ENCODE measurements at regions not wholly inside any gene's neighbourhood (a gene's known extent, or its start where the extent isn't known, plus 50 kb on each side); places are given as distances from the start of the nearest gene placed in this dataset.

- Histone ChIP-seq H3K4me3 (ENCODE audit: control insufficient read depth in 2 of 3, extremely low read depth in 1 of 3, insufficient read depth in 2 of 3, low read depth in 1 of 3, low read length in 3 of 3) (no peak overlapping the region), H3K9ac (ENCODE audit: control insufficient read depth, extremely low read depth, insufficient read depth, low read length) (no peak overlapping the region), H3K4me2 (ENCODE audit: control insufficient read depth, extremely low read depth, insufficient read depth, low read depth, low read length) (no peak overlapping the region), H4K20me1 (ENCODE audit: control insufficient read depth, extremely low read depth, insufficient read depth, low read length) (no peaks in the 10 kb centered on the region), H3K27me3 (ENCODE audit: control insufficient read depth, extremely low read depth, insufficient read depth, low read length) (peaks cover 4% of the 10 kb centered on the region), H3K9me1 (ENCODE audit: control insufficient read depth, extremely low read depth, insufficient read depth, low read length) (no peaks in the 10 kb centered on the region), H3K36me3 (ENCODE audit: control insufficient read depth in 2 of 2, extremely low read depth in 1 of 2, insufficient read depth in 2 of 2, low read length in 2 of 2) (no peaks in the 10 kb centered on the region), H3K4me1 (ENCODE audit: control insufficient read depth, extremely low read depth, insufficient read depth, low read length) (no peaks in the 10 kb centered on the region), H3K9me3 (ENCODE audit: control insufficient read depth, low read depth, low read length) (peaks cover 2% of the 10 kb centered on the region), H2AFZ (ENCODE audit: control insufficient read depth, low read length) (no peak overlapping the region), H3K79me2 (ENCODE audit: control insufficient read depth, insufficient read depth, low read length) (no peaks in the 10 kb centered on the region), H3K27ac (ENCODE audit: control insufficient read depth, insufficient read depth, low read length) (no peak overlapping the region)
- dilution Hi-C loops (cut with MboI; ENCODE audit: extremely low pct_ligation_motif_present, low sequenced_read_pairs): no loop called here
- TF ChIP-seq CTCF (optimal IDR thresholded peaks at IDR 0.05 in 1 of 3, IDR thresholded peaks at IDR 0.05 in 1 of 3, conservative IDR thresholded peaks at IDR 0.05 in 1 of 3; ENCODE audit: extremely low read depth in 1 of 3, insufficient read depth in 2 of 3, low read length in 3 of 3) (no peak), EZH2 (IDR thresholded peaks at IDR 0.05; ENCODE audit: low read length) (no peak)
- DNase-seq (ENCODE audit: low read depth, low spot score): no peak
- no peak for FAIRE-seq
Observed at GRCh38 chr1:227489572-227489971, 73.8 kb upstream of the ZNF678 start.

DNA sequence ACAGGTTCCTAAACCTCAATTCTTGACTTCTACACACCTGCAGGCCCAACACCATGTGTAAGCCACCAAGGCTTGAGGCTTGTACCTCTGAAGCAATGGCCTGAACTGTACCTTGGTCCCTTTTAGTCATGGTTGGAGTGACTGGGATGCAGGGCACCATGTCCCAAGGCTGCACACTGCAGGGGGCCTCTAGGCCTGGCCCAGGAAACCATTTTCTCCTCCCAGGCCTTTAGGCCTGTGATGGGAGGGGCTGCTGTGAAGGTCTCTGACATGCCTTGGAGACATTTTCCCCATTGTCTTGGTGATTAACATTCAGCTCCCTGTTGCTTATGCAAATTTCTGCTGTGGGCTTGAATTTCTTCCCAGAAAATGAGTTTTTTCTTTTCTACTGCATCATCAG, 75.8 kb upstream of the ZNF678 start:
- Histone ChIP-seq H3K4me3 (ENCODE audit: control insufficient read depth in 2 of 3, extremely low read depth in 1 of 3, insufficient read depth in 2 of 3, low read depth in 1 of 3, low read length in 3 of 3) (no peak overlapping the region), H3K9ac (ENCODE audit: control insufficient read depth, extremely low read depth, insufficient read depth, low read length) (no peak overlapping the region), H3K9me3 (ENCODE audit: control insufficient read depth, low read depth, low read length) (peaks cover 2% of the 10 kb centered on the region), H3K4me2 (ENCODE audit: control insufficient read depth, extremely low read depth, insufficient read depth, low read depth, low read length) (no peak overlapping the region), H3K27me3 (ENCODE audit: control insufficient read depth, extremely low read depth, insufficient read depth, low read length) (peaks cover 4% of the 10 kb centered on the region), H4K20me1 (ENCODE audit: control insufficient read depth, extremely low read depth, insufficient read depth, low read length) (no peaks in the 10 kb centered on the region), H3K79me2 (ENCODE audit: control insufficient read depth, insufficient read depth, low read length) (no peaks in the 10 kb centered on the region), H3K4me1 (ENCODE audit: control insufficient read depth, extremely low read depth, insufficient read depth, low read length) (no peaks in the 10 kb centered on the region), H3K9me1 (ENCODE audit: control insufficient read depth, extremely low read depth, insufficient read depth, low read length) (no peaks in the 10 kb centered on the region), H3K27ac (ENCODE audit: control insufficient read depth, insufficient read depth, low read length) (no peak overlapping the region), H3K36me3 (ENCODE audit: control insufficient read depth in 2 of 2, extremely low read depth in 1 of 2, insufficient read depth in 2 of 2, low read length in 2 of 2) (no peaks in the 10 kb centered on the region), H2AFZ (ENCODE audit: control insufficient read depth, low read length) (no peak overlapping the region)
- dilution Hi-C loops (cut with MboI; ENCODE audit: extremely low pct_ligation_motif_present, low sequenced_read_pairs): no loop called here
- DNase-seq (ENCODE audit: low read depth, low spot score) (no peak), FAIRE-seq (no peak)
- TF ChIP-seq EZH2 (IDR thresholded peaks at IDR 0.05; ENCODE audit: low read length) (no peak), CTCF (optimal IDR thresholded peaks at IDR 0.05 in 1 of 3, IDR thresholded peaks at IDR 0.05 in 1 of 3, conservative IDR thresholded peaks at IDR 0.05 in 1 of 3; ENCODE audit: extremely low read depth in 1 of 3, insufficient read depth in 2 of 3, low read length in 3 of 3) (no peak)

Data from keratinocyte (primary cell).